Brain microvascular endothelial cell (primary cell): ENCODE measurements at regions not wholly inside any gene's neighbourhood (a gene's known extent, or its start where the extent isn't known, plus 50 kb on each side); places are given as distances from the start of the nearest gene placed in this dataset.

ENCODE experiments used
- DNase-seq: peaks from one replicate; pipeline ENCODE4 v3.0.0-alpha.2; 2020
- H3K27ac ChIP-seq: fragments of 250-450 bp; sonication (Bioruptor Pico); 2 replicates; pipeline ENCODE4 v1.5.1; 2020; ENCODE audit warnings: mild to moderate bottlenecking, moderate library complexity
- H3K27me3 ChIP-seq: fragments of 250-450 bp; sonication (Bioruptor Pico); replicated peaks from 2 replicates; pipeline ENCODE4 v1.5.1; 2020; ENCODE audit warnings: mild to moderate bottlenecking
- H3K36me3 ChIP-seq: fragments of 250-450 bp; sonication (Bioruptor Pico); replicated peaks from 2 replicates; pipeline ENCODE4 v1.5.1; 2020; ENCODE audit warnings: mild to moderate bottlenecking
- H3K4me3 ChIP-seq: 2 replicates; pipeline ENCODE4 v1.5.1; 2011; ENCODE audit warnings: low read depth, mild to moderate bottlenecking, control low read depth, low read length, moderate library complexity
- CTCF ChIP-seq: IDR thresholded peaks from 2 replicates; pipeline ENCODE4 v1.5.1; 2011; ENCODE audit warnings: low read depth, mild to moderate bottlenecking, moderate library complexity, low read length, control low read depth, inconsistent platforms; ENCODE audit errors: missing control alignments
- in situ Hi-C: cut with HindIII; loops from 2 replicates; pipeline ENCODE4 v1.10.0; 2017; ENCODE audit warnings: low sequenced_read_pairs, low pct_ligation_motif_present

GRCh38 chr11:110962921-110963320 lies 250.7 kb upstream of the ARHGAP20 start:
- no peak overlapping the region for H3K27ac ChIP-seq
- no peaks in the 10 kb centered on the region for H3K27me3 ChIP-seq
- no peak for TF ChIP-seq CTCF
- DNase-seq = no peak
- no peak overlapping the region for H3K4me3 ChIP-seq
- in situ Hi-C loops = no loop called here
- H3K36me3 ChIP-seq = no peaks in the 10 kb centered on the region

GRCh38 chr11:110960167-110960566 lies 247.9 kb upstream of the ARHGAP20 start:
- H3K27me3 ChIP-seq = no peaks in the 10 kb centered on the region
- TF ChIP-seq CTCF = no peak
- no peak overlapping the region for H3K27ac ChIP-seq
- no peaks in the 10 kb centered on the region for H3K36me3 ChIP-seq
- no peak for DNase-seq
- in situ Hi-C loops = no loop called here
- H3K4me3 ChIP-seq = no peak overlapping the region

GRCh38 chr11:110958216-110958615 lies 246.0 kb upstream of the ARHGAP20 start:
- TF ChIP-seq CTCF = no peak
- in situ Hi-C loops = no loop called here
- no peak overlapping the region for H3K4me3 ChIP-seq

GRCh38 chr11:110955776-110956175 lies 243.5 kb upstream of the ARHGAP20 start:
- in situ Hi-C loops = no loop called here
- no peak overlapping the region for H3K27ac ChIP-seq
- DNase-seq = no peak
- H3K4me3 ChIP-seq = no peak overlapping the region
- no peak for TF ChIP-seq CTCF
- no peaks in the 10 kb centered on the region for H3K36me3 ChIP-seq
- H3K27me3 ChIP-seq = no peaks in the 10 kb centered on the region

More at GRCh38 chr11:110958216-110958615, 246.0 kb upstream of the ARHGAP20 start:
- H3K27me3 ChIP-seq = no peaks in the 10 kb centered on the region
- DNase-seq = no peak
- H3K36me3 ChIP-seq = no peaks in the 10 kb centered on the region
- H3K27ac ChIP-seq = no peak overlapping the region

GRCh38 chr11:110951950-110952503 lies 239.8 kb upstream of the ARHGAP20 start:
- Histone ChIP-seq H3K4me3 (no peak overlapping the region), H3K27ac (no peak overlapping the region), H3K27me3 (no peaks in the 10 kb centered on the region), H3K36me3 (no peaks in the 10 kb centered on the region)
- DNase-seq = no peak
- TF ChIP-seq CTCF = no peak
- in situ Hi-C loops = no loop called here
